ENCODE measurements at regions not wholly inside any gene's neighbourhood (a gene's known extent, or its start where the extent isn't known, plus 50 kb on each side); places are given as distances from the start of the nearest gene placed in this dataset.

- no peak for DNase-seq (ENCODE audit: low read depth, low spot score)
Measured at GRCh38 chr13:105251293-105251692, 1284.2 kb downstream of the EFNB2 start.

- DNase-seq (ENCODE audit: low read depth, low spot score), result no peak
Measured at GRCh38 chr13:105247830-105248229, 1287.6 kb downstream of the EFNB2 start.

- DNase-seq (ENCODE audit: low read depth, low spot score), result no peak
Measured at GRCh38 chr13:105240371-105240770, 1295.1 kb downstream of the EFNB2 start.

GRCh38 chr13:105232439-105232838 is 1303.0 kb downstream of the EFNB2 start:
- DNase-seq (ENCODE audit: low read depth, low spot score), result no peak

- no peak for DNase-seq (ENCODE audit: low read depth, low spot score)
Measured at GRCh38 chr13:105232006-105232405, 1303.5 kb downstream of the EFNB2 start.

- DNase-seq (ENCODE audit: low read depth, low spot score), result no peak
Measured at GRCh38 chr13:105231579-105231978, 1303.9 kb downstream of the EFNB2 start.

GRCh38 chr13:105220881-105221280 is 1314.6 kb downstream of the EFNB2 start:
- DNase-seq (ENCODE audit: low read depth, low spot score), result no peak

GRCh38 chr13:105220063-105220462 is 1315.4 kb downstream of the EFNB2 start:
- no peak for DNase-seq (ENCODE audit: low read depth, low spot score)

GRCh38 chr13:105219651-105220050 is 1315.8 kb downstream of the EFNB2 start:
- no peak for DNase-seq (ENCODE audit: low read depth, low spot score)

GRCh38 chr13:105213512-105213911 is 1322.0 kb downstream of the EFNB2 start:
- no peak for DNase-seq (ENCODE audit: low read depth, low spot score)

- no peak for DNase-seq (ENCODE audit: low read depth, low spot score)
Measured at GRCh38 chr13:105207572-105208293, 1327.7 kb downstream of the EFNB2 start.

- DNase-seq (ENCODE audit: low read depth, low spot score), result no peak
Measured at GRCh38 chr13:105202354-105202753, 1333.1 kb downstream of the EFNB2 start.

GRCh38 chr13:105201351-105201750 is 1334.1 kb downstream of the EFNB2 start:
- no peak for DNase-seq (ENCODE audit: low read depth, low spot score)

- DNase-seq (ENCODE audit: low read depth, low spot score), result no peak
Measured at GRCh38 chr13:105200181-105200580, 1335.3 kb downstream of the EFNB2 start.

- no peak for DNase-seq (ENCODE audit: low read depth, low spot score)
Measured at GRCh38 chr13:105196052-105196451, 1339.4 kb downstream of the EFNB2 start.

- DNase-seq (ENCODE audit: low read depth, low spot score), result no peak
Measured at GRCh38 chr13:105193026-105193425, 1342.4 kb downstream of the EFNB2 start.

GRCh38 chr13:105184201-105184600 is 1351.3 kb downstream of the EFNB2 start:
- no peak for DNase-seq (ENCODE audit: low read depth, low spot score)

- no peak for DNase-seq (ENCODE audit: low read depth, low spot score)
Measured at GRCh38 chr13:105177265-105177900, 1358.1 kb downstream of the EFNB2 start.

GRCh38 chr13:105170438-105170837 is 1365.0 kb downstream of the EFNB2 start:
- no peak for DNase-seq (ENCODE audit: low read depth, low spot score)

GRCh38 chr13:105168295-105168694 is 1367.2 kb downstream of the EFNB2 start:
- no peak for DNase-seq (ENCODE audit: low read depth, low spot score)

- DNase-seq (ENCODE audit: low read depth, low spot score), result no peak
Measured at GRCh38 chr13:105167385-105167784, 1368.1 kb downstream of the EFNB2 start.

GRCh38 chr13:105165449-105166125 is 1369.9 kb downstream of the EFNB2 start:
- no peak for DNase-seq (ENCODE audit: low read depth, low spot score)

- no peak for DNase-seq (ENCODE audit: low read depth, low spot score)
Measured at GRCh38 chr13:105159841-105160240, 1375.6 kb downstream of the EFNB2 start.
